Epithelial cell of prostate (primary cell): ENCODE measurements at regions not wholly inside any gene's neighbourhood (a gene's known extent, or its start where the extent isn't known, plus 50 kb on each side); places are given as distances from the start of the nearest gene placed in this dataset.
"Not testable (repeated sequence)": the region's sequence is repeated elsewhere in the genome, so short reads cannot be mapped to it uniquely, and the experiment has no call there.

Source experiments
- DNase-seq: peaks from one replicate; pipeline ENCODE4 v3.0.0-alpha.2; 2011; ENCODE audit warnings: low read depth, low spot score
- H3K27ac ChIP-seq: fragments of 450-650 bp; 2 replicates; pipeline ENCODE4 v1.5.1; 2017; ENCODE audit warnings: mild to moderate bottlenecking

GRCh38 chr6:113202852-113203714 is 654.1 kb upstream of the MARCKS start:
- H3K27ac ChIP-seq: no peak overlapping the region
- no peak for DNase-seq

GRCh38 chr6:113203715-113204110 is 653.4 kb upstream of the MARCKS start:
- no peak for DNase-seq
- no peak overlapping the region for H3K27ac ChIP-seq

- DNase-seq: no peak
- no peak overlapping the region for H3K27ac ChIP-seq
Measured at GRCh38 chr6:113205553-113205952, 651.6 kb upstream of the MARCKS start.

GRCh38 chr6:113208726-113209125 is 648.4 kb upstream of the MARCKS start:
- DNase-seq: no peak
- H3K27ac ChIP-seq: no peak overlapping the region

GRCh38 chr6:113209315-113209714 is 647.8 kb upstream of the MARCKS start:
- no peak for DNase-seq
- H3K27ac ChIP-seq: no peak overlapping the region

- no peak for DNase-seq
Measured at GRCh38 chr6:113211170-113211569, 646.0 kb upstream of the MARCKS start.

GRCh38 chr6:113219783-113220182 is 637.4 kb upstream of the MARCKS start:
- no peak overlapping the region for H3K27ac ChIP-seq
- no peak for DNase-seq

More at GRCh38 chr6:113211170-113211569, 646.0 kb upstream of the MARCKS start:
- H3K27ac ChIP-seq: no peak overlapping the region

- DNase-seq: no peak
- H3K27ac ChIP-seq: no peak overlapping the region
Measured at GRCh38 chr6:113220832-113221231, 636.3 kb upstream of the MARCKS start.

GRCh38 chr6:113221850-113222249 is 635.3 kb upstream of the MARCKS start:
- no peak overlapping the region for H3K27ac ChIP-seq
- no peak for DNase-seq

- DNase-seq: no peak
- no peak overlapping the region for H3K27ac ChIP-seq
Measured at GRCh38 chr6:113246186-113246585, 611.0 kb upstream of the MARCKS start.

GRCh38 chr6:113248532-113248931 is 608.6 kb upstream of the MARCKS start:
- H3K27ac ChIP-seq: no peak overlapping the region
- no peak for DNase-seq

GRCh38 chr6:113254194-113254593 is 603.0 kb upstream of the MARCKS start:
- not testable (repeated sequence) for H3K27ac ChIP-seq

GRCh38 chr6:113258771-113259170 is 598.4 kb upstream of the MARCKS start:
- no peak overlapping the region for H3K27ac ChIP-seq
- DNase-seq: no peak

More at GRCh38 chr6:113254194-113254593, 603.0 kb upstream of the MARCKS start:
- not testable (repeated sequence) for DNase-seq

- no peak for DNase-seq
- H3K27ac ChIP-seq: no peak overlapping the region
Measured at GRCh38 chr6:113271437-113271836, 585.7 kb upstream of the MARCKS start.

- DNase-seq: no peak
- H3K27ac ChIP-seq: no peak overlapping the region
Measured at GRCh38 chr6:113276601-113277000, 580.5 kb upstream of the MARCKS start.

GRCh38 chr6:113277111-113277510 is 580.0 kb upstream of the MARCKS start:
- DNase-seq: no peak
- H3K27ac ChIP-seq: no peak overlapping the region

GRCh38 chr6:113281014-113281413 is 576.1 kb upstream of the MARCKS start:
- DNase-seq: no peak
- H3K27ac ChIP-seq: no peak overlapping the region

GRCh38 chr6:113281431-113281830 is 575.7 kb upstream of the MARCKS start:
- no peak for DNase-seq
- no peak overlapping the region for H3K27ac ChIP-seq

GRCh38 chr6:113287396-113287795 is 569.7 kb upstream of the MARCKS start:
- DNase-seq: no peak
- H3K27ac ChIP-seq: no peak overlapping the region

- H3K27ac ChIP-seq: no peak overlapping the region
- no peak for DNase-seq
Measured at GRCh38 chr6:113288409-113288808, 568.7 kb upstream of the MARCKS start.

- DNase-seq: no peak
- no peak overlapping the region for H3K27ac ChIP-seq
Measured at GRCh38 chr6:113289166-113289565, 568.0 kb upstream of the MARCKS start.

- DNase-seq: no peak
- H3K27ac ChIP-seq: no peak overlapping the region
Measured at GRCh38 chr6:113290684-113291083, 566.5 kb upstream of the MARCKS start.
